Lower leg skin (tissue), 3 donors: ENCODE measurements at regions not wholly inside any gene's neighbourhood (a gene's known extent, or its start where the extent isn't known, plus 50 kb on each side); places are given as distances from the start of the nearest gene placed in this dataset.

ENCODE experiments used
- POLR2A ChIP-seq, 2 donors: fragments of 450-650 bp; IDR thresholded peaks; one replicate each; pipeline ENCODE4 v1.6.1; 2016 to 2017; ENCODE audit warnings: antibody characterized with exemption in 2 of 2, mild to moderate bottlenecking in 1 of 2, moderate library complexity in 1 of 2
- TF ChIP-seq, protein P1 (sequence below), 3 donors: fragments of 450-650 bp; IDR thresholded peaks; one replicate each; pipeline ENCODE4 v1.5.1; 2016; ENCODE audit warnings: antibody characterized with exemption in 3 of 3, mild to moderate bottlenecking in 3 of 3, moderate library complexity in 2 of 3

DNA sequence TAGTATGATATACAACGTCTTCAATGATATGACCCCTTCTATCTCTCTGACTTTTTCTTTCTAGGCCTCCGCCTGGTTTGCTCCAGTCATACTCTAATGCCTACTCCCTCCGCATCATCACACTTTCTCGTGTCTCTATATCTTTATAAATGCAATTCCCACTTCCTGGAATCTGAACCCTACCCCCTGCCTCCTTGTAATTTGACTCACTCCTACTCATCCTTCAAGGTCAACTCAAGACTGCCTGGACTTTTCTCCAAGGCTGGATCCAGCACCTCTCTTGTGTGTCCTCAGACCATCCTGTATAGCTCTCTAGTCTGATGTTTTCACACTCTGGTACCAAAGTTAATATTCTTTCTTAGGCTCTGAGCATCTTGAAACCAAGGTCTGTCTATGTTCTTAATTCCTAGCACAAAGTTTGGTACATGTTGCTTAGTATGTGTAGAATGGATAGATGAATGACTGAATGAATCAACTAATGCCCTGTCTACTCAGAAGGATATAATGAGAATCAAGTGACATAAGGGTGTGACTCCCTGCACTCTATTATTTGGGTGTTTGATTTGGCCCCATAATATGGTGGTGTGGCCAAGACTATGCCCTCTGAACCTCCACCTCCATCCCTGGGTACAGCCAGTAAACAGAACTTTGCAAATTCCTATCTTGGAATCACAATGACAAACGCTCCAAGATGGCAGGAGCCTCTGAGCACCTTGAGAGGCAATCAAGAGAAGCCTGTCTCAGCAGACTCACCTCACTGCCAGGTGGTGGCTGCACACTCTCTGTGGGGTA lies 74.3 kb upstream of the SERP2 start:
- no peak for TF ChIP-seq POLR2A (IDR thresholded peaks at IDR 0.05)
- TF ChIP-seq, protein P1, sequence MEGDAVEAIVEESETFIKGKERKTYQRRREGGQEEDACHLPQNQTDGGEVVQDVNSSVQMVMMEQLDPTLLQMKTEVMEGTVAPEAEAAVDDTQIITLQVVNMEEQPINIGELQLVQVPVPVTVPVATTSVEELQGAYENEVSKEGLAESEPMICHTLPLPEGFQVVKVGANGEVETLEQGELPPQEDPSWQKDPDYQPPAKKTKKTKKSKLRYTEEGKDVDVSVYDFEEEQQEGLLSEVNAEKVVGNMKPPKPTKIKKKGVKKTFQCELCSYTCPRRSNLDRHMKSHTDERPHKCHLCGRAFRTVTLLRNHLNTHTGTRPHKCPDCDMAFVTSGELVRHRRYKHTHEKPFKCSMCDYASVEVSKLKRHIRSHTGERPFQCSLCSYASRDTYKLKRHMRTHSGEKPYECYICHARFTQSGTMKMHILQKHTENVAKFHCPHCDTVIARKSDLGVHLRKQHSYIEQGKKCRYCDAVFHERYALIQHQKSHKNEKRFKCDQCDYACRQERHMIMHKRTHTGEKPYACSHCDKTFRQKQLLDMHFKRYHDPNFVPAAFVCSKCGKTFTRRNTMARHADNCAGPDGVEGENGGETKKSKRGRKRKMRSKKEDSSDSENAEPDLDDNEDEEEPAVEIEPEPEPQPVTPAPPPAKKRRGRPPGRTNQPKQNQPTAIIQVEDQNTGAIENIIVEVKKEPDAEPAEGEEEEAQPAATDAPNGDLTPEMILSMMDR (IDR thresholded peaks at IDR 0.05), result no peak
